Upper lobe of right lung (tissue), 1 donor: ENCODE measurements at regions not wholly inside any gene's neighbourhood (a gene's known extent, or its start where the extent isn't known, plus 50 kb on each side); places are given as distances from the start of the nearest gene placed in this dataset.

Experiments used
- ATAC-seq: fragments of 200-7000 bp; cut with Tn5 transposase; one replicate; pipeline ENCODE4 v1.9.1; 2020; ENCODE audit warnings: mild to moderate bottlenecking, moderate library complexity
- DNase-seq: peaks from one replicate; pipeline ENCODE4 v3.0.0-alpha.2; 2020
- H3K27ac ChIP-seq: fragments of 200-600 bp; one replicate; pipeline ENCODE4 v1.8.0; 2022
- H3K27me3 ChIP-seq: fragments of 200-600 bp; one replicate; pipeline ENCODE4 v1.8.0; 2022; ENCODE audit warnings: mild to moderate bottlenecking
- H3K36me3 ChIP-seq: fragments of 200-600 bp; one replicate; pipeline ENCODE4 v1.8.0; 2022
- H3K4me1 ChIP-seq: fragments of 200-600 bp; one replicate; pipeline ENCODE4 v1.8.0; 2022
- H3K4me3 ChIP-seq: fragments of 200-600 bp; one replicate; pipeline ENCODE4 v1.8.0; 2022; ENCODE audit warnings: mild to moderate bottlenecking
- H3K9me3 ChIP-seq: fragments of 200-600 bp; one replicate; pipeline ENCODE4 v1.8.0; 2022
- intact Hi-C: fragments of 100-400 bp; cut with DNase I; formaldehyde crosslinking; loops from one replicate; pipeline ENCODE4 v1.11.0; 2022
- TF ChIP-seq, protein P1 (sequence below): fragments of 200-600 bp; IDR thresholded peaks from one replicate; pipeline ENCODE4 v1.8.0; 2022; ENCODE audit warnings: antibody characterized with exemption
- donor health status: DM: no; HTN: yes; CAD: no; lungs with severe emphysema.

DNA sequence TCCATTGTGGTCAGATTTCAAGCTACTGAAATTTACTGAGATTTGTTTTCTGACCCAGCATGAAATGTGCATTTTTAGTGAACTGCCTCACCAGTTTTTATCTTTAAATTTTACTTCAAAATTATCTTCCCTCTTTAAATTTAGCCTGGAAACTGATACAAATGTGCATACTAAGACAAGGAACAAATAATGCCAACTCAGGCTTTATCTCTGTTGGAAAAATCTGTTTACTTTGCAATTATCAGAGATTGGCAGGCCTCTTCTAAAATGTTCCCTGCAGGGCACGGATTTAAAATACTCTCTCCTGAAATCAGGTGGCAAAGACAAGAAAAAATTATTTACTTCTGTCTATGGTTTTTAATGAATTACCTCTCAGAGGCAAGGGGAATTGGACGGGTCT, 151.0 kb upstream of the PTCH1 start:
- no peak for ATAC-seq
- TF ChIP-seq, protein P1, sequence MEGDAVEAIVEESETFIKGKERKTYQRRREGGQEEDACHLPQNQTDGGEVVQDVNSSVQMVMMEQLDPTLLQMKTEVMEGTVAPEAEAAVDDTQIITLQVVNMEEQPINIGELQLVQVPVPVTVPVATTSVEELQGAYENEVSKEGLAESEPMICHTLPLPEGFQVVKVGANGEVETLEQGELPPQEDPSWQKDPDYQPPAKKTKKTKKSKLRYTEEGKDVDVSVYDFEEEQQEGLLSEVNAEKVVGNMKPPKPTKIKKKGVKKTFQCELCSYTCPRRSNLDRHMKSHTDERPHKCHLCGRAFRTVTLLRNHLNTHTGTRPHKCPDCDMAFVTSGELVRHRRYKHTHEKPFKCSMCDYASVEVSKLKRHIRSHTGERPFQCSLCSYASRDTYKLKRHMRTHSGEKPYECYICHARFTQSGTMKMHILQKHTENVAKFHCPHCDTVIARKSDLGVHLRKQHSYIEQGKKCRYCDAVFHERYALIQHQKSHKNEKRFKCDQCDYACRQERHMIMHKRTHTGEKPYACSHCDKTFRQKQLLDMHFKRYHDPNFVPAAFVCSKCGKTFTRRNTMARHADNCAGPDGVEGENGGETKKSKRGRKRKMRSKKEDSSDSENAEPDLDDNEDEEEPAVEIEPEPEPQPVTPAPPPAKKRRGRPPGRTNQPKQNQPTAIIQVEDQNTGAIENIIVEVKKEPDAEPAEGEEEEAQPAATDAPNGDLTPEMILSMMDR, result no peak
- no peaks in the 10 kb centered on the region for H3K27me3 ChIP-seq
- H3K27ac ChIP-seq, result no peak overlapping the region
- intact Hi-C loops, result no loop called here
- no peak for DNase-seq
- H3K4me3 ChIP-seq, result no peak overlapping the region
- no peaks in the 10 kb centered on the region for H3K4me1 ChIP-seq
- no peaks in the 10 kb centered on the region for H3K9me3 ChIP-seq
- H3K36me3 ChIP-seq, result no peaks in the 10 kb centered on the region

DNA sequence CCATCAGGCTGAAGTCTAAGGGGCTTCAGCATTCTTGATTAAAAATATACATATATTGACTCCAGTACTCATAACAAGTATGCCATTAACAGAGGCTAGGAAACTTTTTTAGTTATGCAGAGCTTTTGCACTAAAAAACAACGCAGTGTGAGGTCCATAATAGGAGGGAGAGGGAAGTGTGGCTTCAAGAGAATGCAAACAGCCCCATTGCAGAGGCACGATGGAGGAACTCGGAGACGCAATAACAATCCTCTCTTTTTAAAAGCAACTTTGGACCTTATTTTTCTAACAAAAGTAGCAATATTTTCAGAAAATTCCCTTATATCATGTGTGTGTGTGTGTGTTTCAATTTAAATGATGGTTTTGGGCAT, 150.0 kb upstream of the PTCH1 start:
- Histone ChIP-seq H3K27ac (no peak overlapping the region), H3K4me1 (no peaks in the 10 kb centered on the region), H3K36me3 (no peaks in the 10 kb centered on the region), H3K27me3 (no peaks in the 10 kb centered on the region), H3K9me3 (no peaks in the 10 kb centered on the region), H3K4me3 (no peak overlapping the region)
- TF ChIP-seq, protein P1, result no peak
- ATAC-seq (no peak), DNase-seq (no peak)
- intact Hi-C loops, result no loop called here

- H3K36me3 ChIP-seq, result no peaks in the 10 kb centered on the region
- H3K4me1 ChIP-seq, result no peaks in the 10 kb centered on the region
- no peaks in the 10 kb centered on the region for H3K9me3 ChIP-seq
- no peak overlapping the region for H3K27ac ChIP-seq
- TF ChIP-seq, protein P1, result no peak
- H3K27me3 ChIP-seq, result no peaks in the 10 kb centered on the region
- DNase-seq (no peak), ATAC-seq (no peak)
- no peak overlapping the region for H3K4me3 ChIP-seq
- intact Hi-C loops, result no loop called here
Observed at GRCh38 chr9:95666096-95666784, 149.5 kb upstream of the PTCH1 start.

DNA sequence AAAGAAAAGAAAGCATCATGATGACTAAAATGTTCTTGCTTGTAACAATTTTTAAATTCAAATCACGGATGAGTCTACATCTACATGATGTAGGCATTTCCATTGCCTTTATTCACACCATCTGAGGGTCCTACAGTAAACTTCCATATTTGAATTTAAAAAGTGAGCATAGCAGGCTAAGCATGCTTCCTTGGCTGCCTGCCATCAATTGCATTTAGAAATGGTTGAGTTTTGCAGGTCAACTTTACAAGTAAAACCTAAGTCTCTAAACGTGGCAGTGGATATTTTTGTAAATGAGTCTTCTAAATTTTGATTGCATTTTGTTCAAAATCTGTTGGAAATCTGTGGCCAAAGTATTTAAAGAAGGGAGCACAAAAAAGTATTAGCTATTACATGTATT, 136.5 kb upstream of the PTCH1 start:
- Histone ChIP-seq H3K4me3 (no peak overlapping the region), H3K27me3 (no peaks in the 10 kb centered on the region), H3K36me3 (no peaks in the 10 kb centered on the region), H3K4me1 (no peaks in the 10 kb centered on the region), H3K9me3 (no peaks in the 10 kb centered on the region), H3K27ac (no peak overlapping the region)
- intact Hi-C loops, result no loop called here
- DNase-seq (no peak), ATAC-seq (no peak)
- TF ChIP-seq, protein P1, result no peak

DNA sequence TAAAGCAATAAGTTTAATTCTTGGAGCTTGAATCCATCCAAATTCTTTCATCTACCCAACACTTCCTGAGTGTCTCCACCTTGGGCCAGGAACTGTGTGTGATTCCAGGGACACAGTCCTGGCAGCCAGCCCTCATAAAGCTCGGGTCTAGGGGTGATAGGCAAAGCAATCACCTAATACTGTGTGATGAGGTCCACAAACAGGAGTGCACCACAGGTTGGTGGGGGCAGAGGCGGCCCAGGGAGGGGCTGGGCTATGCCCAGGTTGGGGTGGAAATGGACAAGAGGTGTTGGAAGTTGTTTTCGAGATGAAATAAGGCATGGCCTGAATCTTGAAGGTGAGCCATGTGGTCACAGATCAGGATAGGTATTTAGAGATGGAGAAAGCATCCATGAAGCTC, 133.9 kb upstream of the PTCH1 start:
- DNase-seq (no peak), ATAC-seq (no peak)
- Histone ChIP-seq H3K27me3 (no peaks in the 10 kb centered on the region), H3K9me3 (no peaks in the 10 kb centered on the region), H3K4me3 (no peak overlapping the region), H3K36me3 (no peaks in the 10 kb centered on the region), H3K27ac (no peak overlapping the region), H3K4me1 (no peaks in the 10 kb centered on the region)
- intact Hi-C loops, result no loop called here
- TF ChIP-seq, protein P1, result no peak

DNA sequence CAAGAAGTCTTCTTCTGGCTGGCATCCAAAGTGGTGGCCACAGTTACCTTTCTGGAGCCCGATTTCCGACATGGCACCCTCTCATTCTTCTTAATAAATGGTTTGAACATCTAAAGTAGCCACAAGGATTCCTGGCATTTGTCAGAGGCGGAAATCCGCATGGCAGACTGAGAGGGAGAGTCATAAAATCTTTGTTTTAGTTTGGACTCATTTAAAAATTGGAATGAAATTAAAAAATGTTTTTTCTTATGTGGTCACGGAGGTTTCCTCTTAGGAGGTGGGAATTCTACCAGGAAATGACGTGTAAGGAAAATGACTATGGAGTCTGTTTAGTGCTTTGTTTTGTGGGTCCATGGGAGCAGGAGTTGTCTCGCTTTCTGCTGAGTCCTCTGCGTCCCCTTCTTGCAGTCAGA, 133.0 kb upstream of the PTCH1 start:
- Histone ChIP-seq H3K27me3 (no peaks in the 10 kb centered on the region), H3K9me3 (no peaks in the 10 kb centered on the region), H3K36me3 (no peaks in the 10 kb centered on the region), H3K27ac (no peak overlapping the region), H3K4me3 (no peak overlapping the region), H3K4me1 (no peaks in the 10 kb centered on the region)
- DNase-seq, result no peak
- ATAC-seq, result no peak
- TF ChIP-seq, protein P1, result no peak
- intact Hi-C loops, result no loop called here
